H9 (cell line): ENCODE measurements at regions not wholly inside any gene's neighbourhood (a gene's known extent, or its start where the extent isn't known, plus 50 kb on each side); places are given as distances from the start of the nearest gene placed in this dataset.

Experiments
- DNase-seq: peaks from one replicate; pipeline ENCODE4 v3.0.0-alpha.2; 2017
- H2AFZ ChIP-seq: one replicate; pipeline ENCODE4 v1.6.1; 2013; ENCODE audit warnings: mild to moderate bottlenecking, low read length, control low read depth, moderate library complexity
- H2AK5ac ChIP-seq: 2 replicates; pipeline ENCODE4 v1.6.1; 2013; ENCODE audit warnings: low read length, control low read depth, mixed read lengths; ENCODE audit not compliant: insufficient read length
- H2BK120ac ChIP-seq: one replicate; pipeline ENCODE4 v1.6.1; 2013; ENCODE audit warnings: low read depth, mild to moderate bottlenecking, low read length, control low read depth, inconsistent platforms; ENCODE audit not compliant: poor library complexity, severe bottlenecking
- H2BK12ac ChIP-seq: 2 replicates; pipeline ENCODE4 v1.6.1; 2013; ENCODE audit warnings: low read length, control low read depth, mixed read lengths, low read depth; ENCODE audit not compliant: insufficient read length
- H2BK15ac ChIP-seq: 2 replicates; pipeline ENCODE4 v1.6.1; 2013; ENCODE audit warnings: low read depth, low read length, control low read depth
- H2BK20ac ChIP-seq: one replicate; pipeline ENCODE4 v1.6.1; 2013; ENCODE audit warnings: low read depth, mild to moderate bottlenecking, low read length, control low read depth, inconsistent platforms; ENCODE audit not compliant: poor library complexity, severe bottlenecking
- H2BK5ac ChIP-seq: 2 replicates; pipeline ENCODE4 v1.6.1; 2013; ENCODE audit warnings: low read length, control low read depth, mixed read lengths; ENCODE audit not compliant: insufficient read length
- H3K14ac ChIP-seq: 2 replicates; pipeline ENCODE4 v1.6.1; 2013; ENCODE audit warnings: low read length, control low read depth; ENCODE audit not compliant: insufficient read depth
- H3K18ac ChIP-seq: 2 replicates; pipeline ENCODE4 v1.6.1; 2013; ENCODE audit warnings: low read depth, mild to moderate bottlenecking, mixed read lengths, low read length, control low read depth; ENCODE audit not compliant: insufficient read length
- H3K23ac ChIP-seq: 2 replicates; pipeline ENCODE4 v1.6.1; 2013; ENCODE audit warnings: low read length, control low read depth, mixed read lengths, low read depth; ENCODE audit not compliant: insufficient read length
- H3K23me2 ChIP-seq: 2 replicates; pipeline ENCODE4 v1.6.1; 2013; ENCODE audit warnings: low read depth, mild to moderate bottlenecking, mixed read lengths, low read length, control low read depth; ENCODE audit not compliant: insufficient read length, poor library complexity, severe bottlenecking
- H3K27ac ChIP-seq: 2 replicates; pipeline ENCODE4 v1.5.1; 2013; ENCODE audit warnings: low read length, control low read depth, mixed read lengths, low read depth; ENCODE audit not compliant: insufficient read length
- H3K27me3 ChIP-seq: 2 replicates; pipeline ENCODE4 v1.6.1; 2013; ENCODE audit warnings: low read length, control low read depth, inconsistent platforms; ENCODE audit not compliant: insufficient read depth
- H3K4ac ChIP-seq: 2 replicates; pipeline ENCODE4 v1.6.1; 2013; ENCODE audit warnings: low read depth, mild to moderate bottlenecking, control low read depth, inconsistent platforms, low read length, moderate library complexity
- H3K4me1 ChIP-seq: 2 replicates; pipeline ENCODE4 v1.6.1; 2013; ENCODE audit warnings: low read length, control low read depth, inconsistent platforms; ENCODE audit not compliant: insufficient read depth
- H3K4me2 ChIP-seq: 2 replicates; pipeline ENCODE4 v1.6.1; 2013; ENCODE audit warnings: low read length, control low read depth, mixed read lengths; ENCODE audit not compliant: insufficient read length, insufficient read depth
- H3K56ac ChIP-seq: 2 replicates; pipeline ENCODE4 v1.6.1; 2013; ENCODE audit warnings: low read depth, mild to moderate bottlenecking, mixed read lengths, low read length, control low read depth; ENCODE audit not compliant: insufficient read length
- H3K79me1 ChIP-seq: 2 replicates; pipeline ENCODE4 v1.6.1; 2013; ENCODE audit warnings: low read depth, mild to moderate bottlenecking, moderate library complexity, low read length, control low read depth, inconsistent platforms; ENCODE audit not compliant: insufficient read depth, poor library complexity, severe bottlenecking
- H3K79me2 ChIP-seq: 2 replicates; pipeline ENCODE4 v1.6.1; 2013; ENCODE audit warnings: low read length, control low read depth, inconsistent platforms; ENCODE audit not compliant: insufficient read depth
- H3K9ac ChIP-seq: 2 replicates; pipeline ENCODE4 v1.6.1; 2013; ENCODE audit warnings: low read length, control low read depth, mixed read lengths; ENCODE audit not compliant: insufficient read length; ENCODE audit errors: extremely low read depth
- H3K9me3 ChIP-seq: one replicate; pipeline ENCODE4 v1.6.1; 2013; ENCODE audit warnings: low read depth, low read length, inconsistent platforms; ENCODE audit not compliant: control insufficient read depth
- H3T11ph ChIP-seq: one replicate; pipeline ENCODE4 v1.6.1; 2013; ENCODE audit warnings: mild to moderate bottlenecking, low read length, control low read depth, inconsistent platforms
- H4K20me1 ChIP-seq: one replicate; pipeline ENCODE4 v1.6.1; 2013; ENCODE audit not compliant: control insufficient read depth, insufficient read length, insufficient read depth
- H4K5ac ChIP-seq: 2 replicates; pipeline ENCODE4 v1.6.1; 2013; ENCODE audit warnings: low read depth, mild to moderate bottlenecking, mixed read lengths, low read length, control low read depth; ENCODE audit not compliant: insufficient read length
- H4K8ac ChIP-seq: replicated peaks from 2 replicates; pipeline ENCODE4 v1.6.1; 2013; ENCODE audit warnings: low read length, control low read depth, mixed read lengths, low read depth; ENCODE audit not compliant: insufficient read length
- H4K91ac ChIP-seq: 2 replicates; pipeline ENCODE4 v1.6.1; 2013; ENCODE audit warnings: low read depth, mild to moderate bottlenecking, moderate library complexity, mixed read lengths, low read length, control low read depth; ENCODE audit not compliant: insufficient read length
- H3K27ac Mint-ChIP-seq, 3 experiments: 2 replicates in 2 of 3; 3 replicates in 1 of 3; pipeline ENCODE4 v1.8.0; 2020 to 2021; ENCODE audit warnings: mixed read lengths in 3 of 3, mild to moderate bottlenecking in 1 of 3, moderate library complexity in 1 of 3
- H3K27me3 Mint-ChIP-seq: 2 replicates; pipeline ENCODE4 v1.8.0; 2021; ENCODE audit warnings: low read depth, mild to moderate bottlenecking, moderate library complexity, mixed read lengths
- H3K36me3 Mint-ChIP-seq, 3 experiments: 2 replicates in 2 of 3; 3 replicates in 1 of 3; pipeline ENCODE4 v1.8.0; 2020 to 2021; ENCODE audit warnings: low read depth in 3 of 3, mixed read lengths in 3 of 3; ENCODE audit not compliant: insufficient read depth in 1 of 3
- H3K4me1 Mint-ChIP-seq, 2 experiments: 2 replicates each; pipeline ENCODE4 v1.8.0; 2020; ENCODE audit warnings: mixed read lengths in 2 of 2
- H3K4me3 Mint-ChIP-seq, 2 experiments: 2 replicates in 1 of 2; 3 replicates in 1 of 2; pipeline ENCODE4 v1.8.0; 2020 to 2021; ENCODE audit warnings: mild to moderate bottlenecking in 2 of 2, mixed read lengths in 2 of 2, moderate library complexity in 1 of 2
- H3K9me3 Mint-ChIP-seq, 2 experiments: 2 replicates in 1 of 2; 3 replicates in 1 of 2; pipeline ENCODE4 v1.8.0; 2020; ENCODE audit warnings: mild to moderate bottlenecking in 2 of 2, mixed read lengths in 2 of 2, moderate library complexity in 1 of 2
- WGBS: extraction: QIAGEN DNeasy Blood & Tissue Kit; methylation state at CpG from one replicate; pipeline ENCODE4 v1.1.7; 2013; ENCODE audit warnings: missing lambda C conversion rate, low lambda C conversion rate, mixed read lengths; ENCODE audit not compliant: insufficient read length; ENCODE audit errors: extremely low coverage; 5-methylcytosine and 5-hydroxymethylcytosine counted together
- TF ChIP-seq, protein P1 (sequence below): fragments of 200-600 bp; sonication (generic); conservative IDR thresholded peaks from 3 replicates; pipeline ENCODE4 v1.8.0; 2021; ENCODE audit warnings: antibody characterized with exemption, mild to moderate bottlenecking

DNA sequence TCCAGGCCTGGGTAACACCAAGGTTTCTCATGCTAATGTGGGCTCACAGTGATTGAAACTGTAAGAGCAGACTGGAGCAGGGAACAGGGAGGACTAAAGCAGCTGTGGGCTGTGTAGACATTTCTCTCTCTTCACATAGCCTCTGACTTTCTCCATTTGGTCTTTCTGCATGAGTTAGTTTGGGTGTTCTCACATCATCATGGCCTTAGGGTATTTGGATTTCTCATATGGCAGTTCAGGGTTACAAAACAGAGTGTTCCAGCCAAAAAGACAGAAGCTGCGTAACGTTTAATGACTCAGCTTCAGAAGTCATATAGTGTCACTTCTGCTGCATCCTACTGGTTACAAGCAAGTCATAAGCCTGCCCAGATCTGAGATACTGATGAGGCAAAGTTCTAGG is 52.0 kb upstream of the OSBPL8 start:
- H3K4me1 Mint-ChIP-seq, result peaks cover 9 to 12% of the 10 kb centered on the region in 2 experiments
- H3K23ac ChIP-seq, result no peak overlapping the region
- H2BK120ac ChIP-seq, result no peak overlapping the region
- no peak overlapping the region for H4K8ac ChIP-seq
- no peak overlapping the region for H4K5ac ChIP-seq
- no peak overlapping the region for H2BK12ac ChIP-seq
- no peak overlapping the region for H3K4me2 ChIP-seq
- H2AK5ac ChIP-seq, result no peak overlapping the region
- H3K27ac ChIP-seq, result no peak overlapping the region
- H3K9ac ChIP-seq, result no peak overlapping the region
- H3K36me3 Mint-ChIP-seq, result no peaks in the 10 kb centered on the region; a peak in 1 of 7 replicates
- H2BK20ac ChIP-seq, result no peak overlapping the region
- H3K56ac ChIP-seq, result no peak overlapping the region
- H3K9me3 Mint-ChIP-seq, result no peaks in the 10 kb centered on the region
- no peaks in the 10 kb centered on the region for H3K27me3 ChIP-seq
- WGBS, result no CpG with 5 or more reads among the region's 2 CpGs
- no peaks in the 10 kb centered on the region for H3K79me2 ChIP-seq
- no peak overlapping the region for H2BK15ac ChIP-seq
- TF ChIP-seq, protein P1, sequence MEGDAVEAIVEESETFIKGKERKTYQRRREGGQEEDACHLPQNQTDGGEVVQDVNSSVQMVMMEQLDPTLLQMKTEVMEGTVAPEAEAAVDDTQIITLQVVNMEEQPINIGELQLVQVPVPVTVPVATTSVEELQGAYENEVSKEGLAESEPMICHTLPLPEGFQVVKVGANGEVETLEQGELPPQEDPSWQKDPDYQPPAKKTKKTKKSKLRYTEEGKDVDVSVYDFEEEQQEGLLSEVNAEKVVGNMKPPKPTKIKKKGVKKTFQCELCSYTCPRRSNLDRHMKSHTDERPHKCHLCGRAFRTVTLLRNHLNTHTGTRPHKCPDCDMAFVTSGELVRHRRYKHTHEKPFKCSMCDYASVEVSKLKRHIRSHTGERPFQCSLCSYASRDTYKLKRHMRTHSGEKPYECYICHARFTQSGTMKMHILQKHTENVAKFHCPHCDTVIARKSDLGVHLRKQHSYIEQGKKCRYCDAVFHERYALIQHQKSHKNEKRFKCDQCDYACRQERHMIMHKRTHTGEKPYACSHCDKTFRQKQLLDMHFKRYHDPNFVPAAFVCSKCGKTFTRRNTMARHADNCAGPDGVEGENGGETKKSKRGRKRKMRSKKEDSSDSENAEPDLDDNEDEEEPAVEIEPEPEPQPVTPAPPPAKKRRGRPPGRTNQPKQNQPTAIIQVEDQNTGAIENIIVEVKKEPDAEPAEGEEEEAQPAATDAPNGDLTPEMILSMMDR, result no peak
- no peak overlapping the region for H3K14ac ChIP-seq
- no peaks in the 10 kb centered on the region for H4K20me1 ChIP-seq
- no peaks in the 10 kb centered on the region for H3K79me1 ChIP-seq
- DNase-seq, result no peak
- no peak overlapping the region for H4K91ac ChIP-seq
- H3K18ac ChIP-seq, result no peak overlapping the region
- H3K4ac ChIP-seq, result no peak overlapping the region
- H3K4me3 Mint-ChIP-seq, result no peak overlapping the region
- H3K9me3 ChIP-seq, result no peaks in the 10 kb centered on the region
- peaks cover 4% of the 10 kb centered on the region; the same call in 1 of the 2 replicates for H3K4me1 ChIP-seq
- H3K27me3 Mint-ChIP-seq, result no peaks in the 10 kb centered on the region
- no peak overlapping the region for H2AFZ ChIP-seq
- H2BK5ac ChIP-seq, result no peak overlapping the region
- H3K23me2 ChIP-seq, result no peaks in the 10 kb centered on the region
- no peak overlapping the region for H3K27ac Mint-ChIP-seq
- H3T11ph ChIP-seq, result no peak overlapping the region
